H7 (cell line): ENCODE measurements at regions not wholly inside any gene's neighbourhood (a gene's known extent, or its start where the extent isn't known, plus 50 kb on each side); places are given as distances from the start of the nearest gene placed in this dataset.
"Not testable (repeated sequence)": the region's sequence is repeated elsewhere in the genome, so short reads cannot be mapped to it uniquely, and the experiment has no call there.

Source experiments
- DNase-seq: peaks from one replicate; pipeline ENCODE4 v3.0.0; 2012
- H3K27me3 ChIP-seq: 2 replicates; pipeline ENCODE4 v1.6.0; 2011; ENCODE audit warnings: mild to moderate bottlenecking, low read length; ENCODE audit not compliant: control insufficient read depth, insufficient read depth
- H3K36me3 ChIP-seq: replicated peaks from 2 replicates; pipeline ENCODE4 v1.5.1; 2011; ENCODE audit warnings: low read length; ENCODE audit not compliant: control insufficient read depth, insufficient read depth
- H3K4me3 ChIP-seq: 2 replicates; pipeline ENCODE4 v1.5.1; 2011; ENCODE audit warnings: low read depth, mild to moderate bottlenecking, control low read depth, low read length, moderate library complexity; ENCODE audit not compliant: insufficient read depth

DNA sequence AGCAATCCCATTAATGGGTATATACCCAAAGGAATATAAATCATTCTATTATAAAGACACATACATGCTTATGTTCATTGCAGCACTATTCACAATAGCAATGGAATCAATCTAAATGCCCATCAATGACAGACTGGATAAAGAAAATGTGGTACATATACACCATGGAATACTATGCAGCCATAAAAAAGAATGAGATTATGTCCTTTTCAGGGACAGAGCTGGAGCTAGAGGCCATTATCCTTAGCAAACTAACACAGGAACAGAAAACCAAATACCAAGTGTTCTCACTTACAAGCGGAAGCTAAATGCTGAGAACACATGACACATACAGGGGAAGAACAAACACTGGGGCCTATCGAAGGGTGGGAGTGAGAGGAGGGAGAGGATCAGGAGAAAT is 276.3 kb downstream of the RRAGC start:
- not testable (repeated sequence) for DNase-seq, H3K36me3 ChIP-seq, H3K4me3 ChIP-seq
- peaks cover 20% of the 10 kb centered on the region for H3K27me3 ChIP-seq

GRCh38 chr1:38581396-38581795 is 278.2 kb downstream of the RRAGC start:
- Histone ChIP-seq H3K27me3 (peaks cover 35% of the 10 kb centered on the region), H3K36me3 (no peaks in the 10 kb centered on the region), H3K4me3 (no peak overlapping the region)
- no peak for DNase-seq

GRCh38 chr1:38580594-38580993 is 279.0 kb downstream of the RRAGC start:
- Histone ChIP-seq H3K4me3 (no peak overlapping the region), H3K27me3 (peaks cover 38% of the 10 kb centered on the region), H3K36me3 (no peaks in the 10 kb centered on the region)
- no peak for DNase-seq

DNA sequence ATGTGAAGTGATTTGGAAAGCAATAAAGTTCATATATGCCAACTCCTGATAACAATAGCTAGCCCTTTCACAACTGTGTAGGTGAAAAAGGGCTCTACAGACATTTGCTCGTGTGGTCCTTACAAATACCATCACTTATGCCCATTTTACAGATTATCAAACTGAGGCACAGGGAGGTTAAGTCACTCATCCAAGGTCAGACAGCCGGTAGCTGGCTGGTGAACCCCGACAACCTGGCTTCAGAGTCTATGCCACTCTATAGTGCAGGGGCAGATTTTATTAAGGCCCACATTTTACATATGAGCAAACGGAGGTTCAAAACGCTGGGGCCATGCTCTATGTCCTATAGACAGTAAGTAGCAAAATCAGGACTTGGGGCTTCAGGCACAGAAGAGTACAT is 280.5 kb downstream of the RRAGC start:
- Histone ChIP-seq H3K36me3 (no peaks in the 10 kb centered on the region), H3K27me3 (peaks cover 38% of the 10 kb centered on the region), H3K4me3 (no peak overlapping the region; the same call in 1 of the 2 replicates)
- DNase-seq = no peak

DNA sequence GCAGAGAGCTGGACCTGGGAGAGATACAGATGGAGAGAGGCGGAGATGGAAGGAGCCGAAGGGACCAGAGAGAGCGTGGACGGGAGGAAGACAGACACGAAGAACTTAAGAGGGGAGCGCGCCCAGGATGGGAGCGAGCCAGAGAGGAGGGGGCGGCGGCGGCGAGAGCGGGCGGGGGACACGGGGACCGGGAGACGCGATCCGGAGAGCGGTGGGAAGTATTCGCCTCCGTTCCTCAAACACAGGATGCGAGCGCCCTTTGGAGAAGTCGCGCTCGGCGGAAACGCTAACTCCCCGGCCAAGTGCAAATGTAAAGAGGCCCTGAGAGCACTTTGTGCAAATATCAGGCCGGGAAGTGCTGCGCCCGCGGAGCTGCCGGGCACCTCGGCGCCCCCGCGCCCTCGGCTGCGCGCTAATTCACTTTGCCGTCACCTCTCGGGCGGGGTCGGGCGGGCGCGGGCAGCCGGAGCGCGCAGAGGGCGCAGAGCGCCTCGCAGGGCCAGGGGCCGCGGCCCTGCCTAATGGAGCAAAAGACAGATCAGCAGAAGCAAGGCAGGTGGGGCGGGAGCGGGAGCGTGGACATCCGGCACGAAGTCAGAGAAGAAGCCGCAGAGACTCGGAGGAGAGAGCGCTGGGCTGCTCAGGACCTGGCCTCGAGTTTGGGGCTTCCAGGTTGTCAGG is 281.2 kb downstream of the RRAGC start:
- H3K27me3 ChIP-seq = peaks cover 38% of the 10 kb centered on the region
- DNase-seq = peak; percentile 84
- no peaks in the 10 kb centered on the region for H3K36me3 ChIP-seq
- peak overlapping the region; percentile 57 for H3K4me3 ChIP-seq

GRCh38 chr1:38577937-38578270 is 281.7 kb downstream of the RRAGC start:
- DNase-seq = no peak
- Histone ChIP-seq H3K4me3 (peak overlapping the region; percentile 57), H3K27me3 (peaks cover 38% of the 10 kb centered on the region), H3K36me3 (no peaks in the 10 kb centered on the region)

DNA sequence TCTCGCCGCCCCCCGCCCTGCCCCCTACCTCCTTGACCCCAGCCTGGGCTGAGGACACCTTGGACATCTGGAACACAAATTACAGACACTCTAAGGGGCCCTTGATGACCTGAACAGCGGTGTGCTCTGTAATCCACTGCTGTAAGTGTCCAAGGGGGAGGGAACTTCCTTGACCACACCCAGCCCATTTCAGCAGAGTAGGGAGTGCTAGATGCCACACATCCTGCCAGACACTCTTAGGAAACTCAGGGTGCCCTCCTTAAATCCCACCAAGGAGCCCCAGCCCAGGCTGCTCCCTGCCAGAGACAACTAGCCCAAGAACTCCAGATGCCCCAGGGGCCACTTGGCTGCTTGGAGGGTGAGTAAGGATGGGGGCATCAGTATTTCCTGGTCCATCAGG is 282.2 kb downstream of the RRAGC start:
- Histone ChIP-seq H3K36me3 (no peaks in the 10 kb centered on the region), H3K27me3 (peaks cover 38% of the 10 kb centered on the region), H3K4me3 (no peak overlapping the region)
- no peak for DNase-seq

DNA sequence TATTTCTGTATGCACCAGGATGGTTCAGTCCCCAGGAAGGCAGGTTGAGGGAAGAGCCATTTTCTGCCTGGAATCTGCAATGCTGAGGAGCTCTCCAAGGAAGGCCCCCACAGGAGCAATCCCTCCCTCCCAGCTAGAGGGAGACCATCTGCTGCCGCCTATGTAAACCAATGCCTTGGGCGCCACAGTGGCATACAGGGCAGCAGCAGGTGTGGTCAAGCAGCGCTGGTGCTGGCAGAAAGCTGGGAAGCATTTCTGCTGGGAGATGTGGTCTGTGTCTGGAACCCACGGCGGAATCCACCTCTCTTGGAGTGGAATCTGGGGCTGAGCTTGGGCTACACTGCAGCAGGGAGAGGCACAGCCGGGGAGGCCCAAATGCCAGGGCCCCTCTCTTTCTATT is 283.3 kb downstream of the RRAGC start:
- Histone ChIP-seq H3K4me3 (no peak overlapping the region), H3K36me3 (no peaks in the 10 kb centered on the region), H3K27me3 (peaks cover 38% of the 10 kb centered on the region)
- DNase-seq = peak; percentile 74

DNA sequence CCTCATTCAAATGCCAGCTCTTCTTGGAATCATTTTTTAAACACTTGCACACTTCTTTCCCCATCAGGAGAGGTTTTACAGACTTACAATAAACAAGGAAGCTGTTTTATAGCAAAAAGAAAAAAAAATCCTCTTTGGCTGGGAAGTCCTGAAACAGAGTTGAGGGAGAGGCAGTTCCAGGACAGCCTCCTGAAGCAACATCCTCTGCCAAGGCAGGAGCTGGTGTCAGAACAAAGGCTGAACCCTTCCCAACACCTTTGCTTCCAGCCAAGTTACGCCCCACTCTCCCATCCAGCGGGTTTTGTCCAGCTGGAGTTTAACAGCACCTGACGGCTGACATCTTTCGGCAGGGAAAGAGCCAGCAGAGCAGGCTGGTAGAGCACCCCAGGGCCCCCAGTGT is 287.8 kb downstream of the RRAGC start:
- Histone ChIP-seq H3K4me3 (no peak overlapping the region), H3K27me3 (peaks cover 4% of the 10 kb centered on the region), H3K36me3 (no peaks in the 10 kb centered on the region)
- DNase-seq = peak; percentile 44

DNA sequence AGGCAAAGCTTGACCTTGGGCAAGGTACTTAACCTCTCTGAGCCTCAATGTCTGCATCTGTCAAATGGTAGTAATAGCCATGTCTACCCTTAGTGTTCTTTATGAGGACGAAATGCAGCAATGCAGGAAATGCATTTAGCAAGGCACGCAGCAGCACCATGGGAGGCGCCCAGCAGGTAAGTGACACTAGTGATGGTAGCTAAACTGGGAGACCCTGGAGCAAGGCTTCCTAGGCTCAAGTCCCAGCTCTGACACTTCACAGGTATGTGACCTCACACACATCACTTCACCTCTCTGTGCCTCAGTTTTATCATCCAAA is 289.0 kb downstream of the RRAGC start:
- Histone ChIP-seq H3K36me3 (no peaks in the 10 kb centered on the region), H3K27me3 (no peaks in the 10 kb centered on the region), H3K4me3 (no peak overlapping the region)
- no peak for DNase-seq

GRCh38 chr1:38569932-38570656 is 289.5 kb downstream of the RRAGC start:
- Histone ChIP-seq H3K27me3 (no peaks in the 10 kb centered on the region; the same call in 1 of the 2 replicates), H3K36me3 (no peaks in the 10 kb centered on the region), H3K4me3 (no peak overlapping the region)
- peak; percentile 35 for DNase-seq

- Histone ChIP-seq H3K27me3 (no peaks in the 10 kb centered on the region; the same call in 1 of the 2 replicates), H3K36me3 (no peaks in the 10 kb centered on the region), H3K4me3 (no peak overlapping the region)
- no peak for DNase-seq
These were observed 291.3 kb downstream of the RRAGC start for GRCh38 chr1:38568061-38568857.

GRCh38 chr1:38567401-38567800 is 292.2 kb downstream of the RRAGC start:
- H3K4me3 ChIP-seq = no peak overlapping the region
- no peaks in the 10 kb centered on the region for H3K36me3 ChIP-seq
- H3K27me3 ChIP-seq = no peaks in the 10 kb centered on the region; the same call in 1 of the 2 replicates
- DNase-seq = no peak

GRCh38 chr1:38565020-38565491 is 294.5 kb downstream of the RRAGC start:
- Histone ChIP-seq H3K36me3 (no peaks in the 10 kb centered on the region), H3K27me3 (no peaks in the 10 kb centered on the region; the same call in 1 of the 2 replicates), H3K4me3 (no peak overlapping the region)
- DNase-seq = peak; percentile 41
